HS-5 (cell line): ENCODE measurements at regions not wholly inside any gene's neighbourhood (a gene's known extent, or its start where the extent isn't known, plus 50 kb on each side); places are given as distances from the start of the nearest gene placed in this dataset.
"Not testable (repeated sequence)": the region's sequence is repeated elsewhere in the genome, so short reads cannot be mapped to it uniquely, and the experiment has no call there.

ENCODE experiments used
- DNase-seq: peaks from one replicate; pipeline ENCODE4 v3.0.0-alpha.2; 2012; ENCODE audit warnings: low read depth

DNA sequence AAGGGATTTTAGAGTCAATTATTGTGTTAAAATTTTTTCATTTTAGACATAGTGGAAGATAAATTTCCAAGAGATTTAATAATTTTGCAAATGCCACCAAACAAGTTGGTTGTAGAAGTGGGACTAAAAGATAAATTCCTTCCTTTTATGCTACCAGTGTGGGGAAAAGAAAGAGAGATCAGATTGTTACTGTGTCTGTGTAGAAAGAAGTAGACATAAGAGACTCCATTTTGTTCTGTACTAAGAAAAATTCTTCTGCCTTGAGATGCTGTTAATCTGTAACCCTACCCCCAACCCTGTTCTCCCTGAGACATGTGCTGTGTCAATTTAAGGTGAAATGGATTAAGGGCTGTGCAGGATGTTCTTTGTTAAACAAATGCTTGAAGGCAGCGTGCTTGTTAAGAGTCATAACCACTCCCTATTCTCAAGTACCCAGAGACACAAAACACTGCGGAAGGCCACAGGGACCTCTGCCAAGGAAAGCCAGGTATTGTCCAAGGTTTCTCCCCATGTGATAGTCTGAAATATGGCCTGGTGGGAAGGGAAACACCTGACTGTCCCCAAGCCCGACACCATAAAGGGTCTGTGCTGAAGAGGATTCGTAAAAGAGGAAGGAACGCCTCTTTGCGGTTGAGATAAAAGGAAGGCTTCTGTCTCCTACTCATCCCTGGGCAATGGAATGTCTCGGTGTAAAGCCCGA, 117.0 kb downstream of the CEP44 start:
- DNase-seq = not testable (repeated sequence)

DNA sequence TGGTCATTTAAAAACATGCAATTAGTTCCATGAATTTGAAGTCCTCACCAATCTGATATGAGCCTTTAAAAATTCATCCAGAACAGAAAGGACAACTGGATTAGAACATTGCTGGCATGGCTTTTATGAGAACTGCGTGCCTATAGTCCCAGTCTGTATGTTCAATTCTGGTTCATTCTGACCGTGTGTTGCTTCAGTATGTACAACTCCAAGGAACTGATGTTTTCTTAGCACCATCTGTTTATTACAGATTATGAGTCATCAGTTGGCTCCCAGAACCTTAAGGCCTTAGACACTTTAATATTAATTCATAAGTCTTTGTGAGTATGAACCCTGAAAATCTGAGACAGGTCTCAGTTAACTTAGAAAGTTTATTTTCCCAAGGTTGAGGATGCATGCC, 115.0 kb downstream of the CEP44 start:
- peak; percentile 58 for DNase-seq

DNA sequence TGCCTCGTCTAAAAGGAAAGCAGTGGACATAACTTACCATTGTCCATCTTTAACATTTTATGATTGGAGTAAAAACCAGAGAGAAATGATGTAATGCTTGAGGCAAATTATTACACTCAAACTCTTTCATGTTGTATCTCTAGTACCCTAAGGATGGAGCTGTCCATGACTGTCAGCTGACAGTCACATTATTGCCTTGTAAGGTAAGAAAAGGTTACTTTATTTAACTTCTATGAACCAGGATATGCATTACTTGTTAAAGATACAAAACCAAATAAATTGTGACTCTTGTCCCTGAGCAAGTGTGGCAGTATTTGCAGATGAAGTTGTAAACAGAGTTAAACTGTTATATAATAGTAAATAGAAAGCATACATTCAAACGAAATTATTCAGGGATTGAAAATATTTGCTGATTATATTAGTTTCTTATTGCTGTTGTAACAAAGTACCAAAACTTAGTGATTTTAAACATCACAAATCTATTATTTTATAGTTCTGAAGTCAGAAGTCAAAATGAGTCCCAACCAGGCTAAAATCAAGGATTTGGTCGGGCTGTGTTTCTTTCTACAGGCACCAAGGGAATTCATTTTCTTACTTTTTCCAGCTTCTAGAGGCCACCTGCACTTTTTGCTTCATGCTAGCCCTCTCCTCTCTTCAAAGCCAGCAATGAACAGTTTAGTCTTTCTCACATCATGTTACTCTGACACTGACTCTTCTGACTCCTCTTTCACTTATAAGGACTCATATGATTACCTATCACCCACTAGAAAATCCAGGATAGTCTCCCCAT, 113.8 kb downstream of the CEP44 start:
- no peak for DNase-seq

DNA sequence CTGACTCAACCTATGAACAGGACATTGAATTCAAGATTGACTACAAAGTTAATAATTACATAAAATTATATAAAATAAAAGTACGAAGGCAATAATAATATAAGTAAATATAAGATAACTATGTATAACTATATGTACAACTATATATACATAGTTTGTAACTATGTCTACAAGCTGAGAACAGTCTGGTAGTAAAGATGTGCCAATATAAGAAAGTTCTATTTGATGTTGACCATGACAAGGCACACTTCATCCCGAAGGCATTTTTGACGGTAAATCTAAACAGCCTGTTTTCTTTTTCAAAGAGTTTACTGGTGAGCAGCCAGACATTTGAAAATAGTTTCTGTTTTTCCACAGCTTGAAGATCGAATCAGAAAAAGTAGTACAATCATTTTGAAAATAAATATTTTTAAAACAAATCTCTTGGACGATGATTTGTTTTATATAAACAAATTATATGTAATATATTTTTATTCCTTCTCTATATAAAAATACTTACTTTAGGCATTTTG, 112.9 kb downstream of the CEP44 start:
- DNase-seq = no peak

DNA sequence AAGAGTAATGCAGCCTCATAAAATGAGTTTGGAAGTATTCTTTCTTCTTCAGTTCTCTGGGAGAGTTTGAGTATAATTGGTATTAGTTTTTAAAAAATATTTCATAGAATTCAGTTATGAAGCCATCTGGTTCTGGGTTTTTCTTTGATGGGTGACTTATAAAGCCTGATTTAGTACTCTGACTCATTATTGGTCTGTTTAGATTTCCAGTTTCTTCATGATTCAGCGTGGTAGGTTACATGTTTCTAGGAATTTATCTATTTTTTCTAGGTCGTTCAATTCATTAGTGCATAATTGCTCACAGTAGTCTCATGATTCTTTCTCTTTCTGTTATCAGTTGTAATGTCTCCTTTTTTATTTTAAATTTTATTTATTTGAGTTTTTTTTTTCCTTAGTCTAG, 111.2 kb downstream of the CEP44 start:
- DNase-seq = peak; percentile 57

DNA sequence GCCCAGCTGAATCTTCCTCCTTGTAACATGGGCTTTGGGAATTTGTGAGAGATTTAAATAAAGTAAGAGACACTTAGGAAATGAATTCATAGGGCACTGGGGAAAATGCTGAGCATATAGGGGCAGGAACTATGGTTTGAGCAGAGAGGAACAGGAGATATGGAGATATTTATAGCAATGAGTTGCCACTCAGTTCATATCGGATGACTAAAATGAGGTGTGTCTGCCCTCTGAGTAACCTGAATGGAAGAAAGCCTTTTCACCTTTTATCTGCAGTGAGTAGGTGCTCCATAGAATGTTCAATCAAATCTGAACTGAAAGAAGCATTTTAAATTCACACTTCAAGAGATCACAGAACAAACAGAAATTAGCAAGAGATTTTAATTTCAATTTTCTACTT, 105.7 kb downstream of the CEP44 start:
- no peak for DNase-seq

DNA sequence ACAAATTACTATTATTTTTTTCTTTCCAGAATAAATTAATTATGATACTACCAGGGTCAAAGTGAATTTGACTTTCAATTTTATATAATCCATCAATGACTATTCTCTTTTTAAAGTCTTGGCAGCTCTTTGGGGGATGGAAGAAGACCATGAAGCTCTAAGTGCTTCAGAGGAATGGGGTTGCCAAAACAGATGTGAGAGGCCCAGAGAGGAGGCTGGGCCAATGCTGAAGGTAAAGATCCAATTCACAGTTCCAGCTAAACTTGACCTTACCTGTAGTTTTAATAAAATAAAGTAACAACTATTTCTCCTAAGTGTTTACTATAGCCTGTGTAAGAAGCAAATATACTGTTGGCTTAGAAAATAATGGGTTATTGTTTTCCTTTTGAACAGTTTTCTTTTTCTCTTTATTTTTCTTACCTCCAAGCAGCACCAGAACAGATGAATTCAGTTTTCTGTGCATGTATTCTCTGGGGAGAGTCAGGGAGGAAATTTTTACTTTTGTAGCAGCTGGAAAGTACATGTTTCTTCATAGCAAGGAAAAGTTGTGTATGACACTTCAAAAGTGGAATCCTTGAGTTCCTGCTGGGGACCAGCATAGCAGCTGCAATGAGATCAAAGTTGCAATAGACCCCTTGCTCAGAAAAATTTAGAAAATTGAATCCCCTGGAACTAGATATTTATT, 104.9 kb downstream of the CEP44 start:
- no peak for DNase-seq

DNA sequence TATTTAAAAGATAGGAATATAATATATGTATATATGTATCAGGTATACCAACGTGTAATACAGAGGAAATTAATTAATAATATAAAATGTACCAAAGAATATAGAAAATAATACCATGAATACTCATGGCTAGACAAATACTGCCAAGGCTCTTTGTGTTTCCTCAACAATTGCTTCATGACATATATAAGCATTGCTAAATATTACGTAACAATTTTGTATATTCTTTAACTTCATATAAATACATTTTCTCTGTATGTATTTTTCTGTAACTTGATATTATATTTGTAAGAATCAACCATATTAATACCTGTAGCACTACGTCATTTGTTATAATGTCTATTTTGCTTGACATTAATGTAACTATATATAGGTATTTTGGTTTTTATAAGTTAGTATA, 104.0 kb downstream of the CEP44 start:
- no peak for DNase-seq

DNA sequence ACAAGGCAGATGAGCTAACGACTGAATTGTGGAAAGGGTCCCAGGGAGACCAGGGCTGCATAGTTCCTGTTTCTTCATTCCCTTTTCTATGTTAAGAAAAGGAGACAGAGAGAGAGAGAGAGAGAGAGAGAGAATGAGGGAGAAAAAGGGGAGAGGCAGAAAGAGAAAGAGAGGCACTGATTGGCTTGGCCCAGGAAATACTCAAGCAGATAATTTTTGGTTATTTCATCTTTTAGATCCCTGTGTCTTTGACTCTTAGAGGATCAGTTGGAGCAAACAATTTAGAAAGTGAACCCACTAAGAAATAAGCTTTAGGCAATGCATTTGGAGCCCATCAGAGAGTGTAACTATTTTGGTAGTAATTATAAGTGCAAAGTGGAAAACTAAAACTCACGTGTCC, 103.4 kb downstream of the CEP44 start:
- no peak for DNase-seq

DNA sequence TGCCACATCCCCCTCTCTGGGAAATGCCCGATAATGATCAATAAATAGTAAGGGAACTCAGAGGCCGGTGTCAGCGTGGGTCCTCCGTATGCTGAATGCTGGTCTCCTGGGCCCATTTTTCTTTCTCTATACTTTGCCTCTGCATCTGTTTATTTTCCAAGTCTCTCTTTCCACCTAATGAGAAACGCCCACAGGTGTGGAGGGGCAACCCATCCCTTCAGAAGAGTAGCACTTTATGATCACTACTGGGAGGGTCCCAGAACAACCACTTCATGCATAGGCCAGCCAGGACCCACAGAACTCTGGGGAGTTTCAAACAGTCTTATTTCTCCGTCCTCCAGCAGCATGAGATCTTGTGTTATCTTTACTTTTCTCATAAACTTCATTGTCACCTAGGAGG, 100.1 kb downstream of the CEP44 start:
- DNase-seq = no peak

DNA sequence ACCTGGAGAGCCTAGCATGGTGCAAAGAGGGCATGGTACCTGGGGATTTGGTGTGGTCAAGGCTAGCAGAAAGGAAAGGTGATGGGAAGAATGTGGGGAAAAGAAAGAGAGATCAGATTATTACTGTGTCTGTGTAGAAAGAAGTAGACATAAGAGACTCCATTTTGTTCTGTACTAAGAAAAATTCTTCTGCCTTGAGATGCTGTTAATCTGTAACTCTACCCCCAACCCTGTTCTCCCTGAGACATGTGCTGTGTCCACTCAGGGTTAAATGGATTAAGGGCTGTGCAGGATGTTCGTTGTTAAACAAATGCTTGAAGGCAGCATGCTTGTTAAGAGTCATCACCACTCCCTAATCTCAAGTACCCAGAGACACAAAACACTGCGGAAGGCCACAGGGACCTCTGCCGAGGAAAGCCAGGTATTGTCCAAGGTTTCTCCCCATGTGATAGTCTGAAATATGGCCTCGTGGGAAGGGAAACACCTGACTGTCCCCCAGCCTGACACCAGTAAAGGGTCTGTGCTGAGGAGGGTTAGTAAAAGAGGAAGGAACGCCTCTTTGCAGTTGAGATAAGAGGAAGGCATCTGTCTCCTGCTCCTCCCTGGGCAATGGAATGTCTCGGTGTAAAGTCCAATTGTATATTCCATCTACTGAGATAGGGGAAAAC, 99.4 kb downstream of the CEP44 start:
- not testable (repeated sequence) for DNase-seq
